ENCODE measurements at regions not wholly inside any gene's neighbourhood (a gene's known extent, or its start where the extent isn't known, plus 50 kb on each side); places are given as distances from the start of the nearest gene placed in this dataset.
A peak's percentile ranks its signal among the peaks of the same experiment; 100 is the strongest.

GRCh38 chr7:52273685-52274610 lies 761.5 kb upstream of the POM121L12 start:
- no peak overlapping the region for H3K27ac ChIP-seq (ENCODE audit: low read depth, low read length, poor library complexity, severe bottlenecking)
- H3F3A ChIP-seq (ENCODE audit: insufficient read depth, low read length), result no peaks in the 10 kb centered on the region
- H3K9me2 ChIP-seq (ENCODE audit: low read depth, low read length), result no peaks in the 10 kb centered on the region
- H3K79me2 ChIP-seq (ENCODE audit: insufficient read depth, low read length), result no peaks in the 10 kb centered on the region
- no peak overlapping the region for H2AFZ ChIP-seq (ENCODE audit: low read length)
- H4K20me1 ChIP-seq (ENCODE audit: insufficient read depth, low read length), result no peaks in the 10 kb centered on the region
- no peaks in the 10 kb centered on the region for H3K9me3 ChIP-seq (ENCODE audit: low read length)
- no peaks in the 10 kb centered on the region for H3K36me3 ChIP-seq (ENCODE audit: insufficient read depth, low read length)
- H3K4me2 ChIP-seq (ENCODE audit: low read length), result no peak overlapping the region
- H3K27me3 ChIP-seq (ENCODE audit: insufficient read depth, low read length), result no peaks in the 10 kb centered on the region
- no peak overlapping the region for H3K9ac ChIP-seq (ENCODE audit: low read length)
- no peak overlapping the region for H3K4me3 ChIP-seq (ENCODE audit: low read depth, low read length, poor library complexity, severe bottlenecking)
- TF ChIP-seq EZH2 (IDR thresholded peaks at IDR 0.05; ENCODE audit: borderline replicate concordance, low read length) (no peak), CTCF (IDR thresholded peaks at IDR 0.05; ENCODE audit: low read length) (no peak; the same call in 1 of the 2 replicates)
- H3K4me1 ChIP-seq (ENCODE audit: insufficient read depth, low read length, severe bottlenecking), result peaks cover 42% of the 10 kb centered on the region

- H4K20me1 ChIP-seq (ENCODE audit: insufficient read depth, low read length), result no peaks in the 10 kb centered on the region
- no peaks in the 10 kb centered on the region for H3F3A ChIP-seq (ENCODE audit: insufficient read depth, low read length)
- TF ChIP-seq CTCF (IDR thresholded peaks at IDR 0.05; ENCODE audit: low read length) (no peak), EZH2 (IDR thresholded peaks at IDR 0.05; ENCODE audit: borderline replicate concordance, low read length) (no peak)
- H3K9me3 ChIP-seq (ENCODE audit: low read length), result no peaks in the 10 kb centered on the region
- no peak overlapping the region for H2AFZ ChIP-seq (ENCODE audit: low read length)
- H3K9ac ChIP-seq (ENCODE audit: low read length), result no peak overlapping the region
- H3K9me2 ChIP-seq (ENCODE audit: low read depth, low read length), result no peaks in the 10 kb centered on the region
- H3K4me2 ChIP-seq (ENCODE audit: low read length), result peak overlapping the region; percentile 30; the same call in 1 of the 2 replicates
- peaks cover 42% of the 10 kb centered on the region for H3K4me1 ChIP-seq (ENCODE audit: insufficient read depth, low read length, severe bottlenecking)
- H3K36me3 ChIP-seq (ENCODE audit: insufficient read depth, low read length), result no peaks in the 10 kb centered on the region
- peak overlapping the region; percentile 67 for H3K27ac ChIP-seq (ENCODE audit: low read depth, low read length, poor library complexity, severe bottlenecking)
- H3K27me3 ChIP-seq (ENCODE audit: insufficient read depth, low read length), result no peaks in the 10 kb centered on the region
- H3K4me3 ChIP-seq (ENCODE audit: low read depth, low read length, poor library complexity, severe bottlenecking), result no peak overlapping the region
- H3K79me2 ChIP-seq (ENCODE audit: insufficient read depth, low read length), result no peaks in the 10 kb centered on the region
Measured at GRCh38 chr7:52271703-52272102, 763.7 kb upstream of the POM121L12 start.

GRCh38 chr7:52270301-52270700 lies 765.1 kb upstream of the POM121L12 start:
- Histone ChIP-seq H3K4me1 (ENCODE audit: insufficient read depth, low read length, severe bottlenecking) (peaks cover 42% of the 10 kb centered on the region), H3K79me2 (ENCODE audit: insufficient read depth, low read length) (no peaks in the 10 kb centered on the region), H2AFZ (ENCODE audit: low read length) (peak overlapping the region; percentile 60; the same call in 1 of the 2 replicates), H3K4me3 (ENCODE audit: low read depth, low read length, poor library complexity, severe bottlenecking) (no peak overlapping the region), H3K9ac (ENCODE audit: low read length) (no peak overlapping the region), H4K20me1 (ENCODE audit: insufficient read depth, low read length) (no peaks in the 10 kb centered on the region), H3K27me3 (ENCODE audit: insufficient read depth, low read length) (no peaks in the 10 kb centered on the region), H3K36me3 (ENCODE audit: insufficient read depth, low read length) (no peaks in the 10 kb centered on the region), H3K4me2 (ENCODE audit: low read length) (no peak overlapping the region; the same call in 1 of the 2 replicates), H3F3A (ENCODE audit: insufficient read depth, low read length) (no peaks in the 10 kb centered on the region), H3K9me2 (ENCODE audit: low read depth, low read length) (no peaks in the 10 kb centered on the region), H3K27ac (ENCODE audit: low read depth, low read length, poor library complexity, severe bottlenecking) (peak overlapping the region; percentile 67), H3K9me3 (ENCODE audit: low read length) (0 out of 2 replicates have a peak, but pooled peaks cover 3% of the 10 kb centered on the region)
- TF ChIP-seq EZH2 (IDR thresholded peaks at IDR 0.05; ENCODE audit: borderline replicate concordance, low read length) (no peak), CTCF (IDR thresholded peaks at IDR 0.05; ENCODE audit: low read length) (no peak)

Data from OCI-LY1 (cell line).